Esophagus muscularis mucosa (tissue), 4 donors: ENCODE measurements at regions not wholly inside any gene's neighbourhood (a gene's known extent, or its start where the extent isn't known, plus 50 kb on each side); places are given as distances from the start of the nearest gene placed in this dataset.
A peak's percentile ranks its signal among the peaks of the same experiment; 100 is the strongest.

Source experiments
- DNase-seq: peaks from one replicate; pipeline ENCODE4 v3.0.0-alpha.2; 2017; ENCODE audit errors: extremely low spot score
- H3K27ac ChIP-seq, 4 donors: fragments of 200-600 bp; sonication (generic); replicated peaks in 1 of 4; 1 replicate in 3 of 4; 2 replicates in 1 of 4; pipeline ENCODE4 v1.5.1; 2016 to 2019; ENCODE audit warnings: mild to moderate bottlenecking in 1 of 4
- H3K27me3 ChIP-seq, 4 donors: fragments of 200-600 bp; sonication (generic); one replicate each; pipeline versions ENCODE4 v1.5.1 to v1.6.0; 2016 to 2019
- H3K36me3 ChIP-seq, 4 donors: fragments of 200-600 bp; sonication (generic); one replicate each; pipeline ENCODE4 v1.5.1; 2016 to 2019
- H3K4me1 ChIP-seq, 4 donors: fragments of 200-600 bp; sonication (generic); one replicate each; pipeline ENCODE4 v1.5.1; 2016 to 2019
- H3K4me3 ChIP-seq, 4 donors: fragments of 200-600 bp; sonication (generic); 1 replicate in 2 of 4; 2 replicates in 2 of 4; pipeline ENCODE4 v1.5.1; 2016 to 2019; ENCODE audit warnings: mild to moderate bottlenecking in 4 of 4, moderate library complexity in 1 of 4
- H3K9me3 ChIP-seq, 4 donors: fragments of 200-600 bp; sonication (generic); 1 replicate in 3 of 4; 2 replicates in 1 of 4; pipeline ENCODE4 v1.5.1; 2016 to 2019
- CTCF ChIP-seq, 3 experiments: fragments of 200-600 bp in 2 of 3; fragments of 450-650 bp in 1 of 3; sonication (generic) in 2 of 3; IDR thresholded peaks; one replicate each; pipeline ENCODE4 v1.5.1; 2017 to 2019; ENCODE audit warnings: antibody characterized with exemption in 3 of 3, mild to moderate bottlenecking in 2 of 3, moderate library complexity in 1 of 3
- EP300 ChIP-seq: sonication (generic); formaldehyde crosslinking; IDR thresholded peaks from one replicate; pipeline ENCODE4 v1.6.1; 2017; ENCODE audit warnings: antibody characterized with exemption
- POLR2A ChIP-seq: fragments of 450-650 bp; IDR thresholded peaks from one replicate; pipeline ENCODE4 v1.6.1; 2017; ENCODE audit warnings: antibody characterized with exemption, moderate library complexity, mild to moderate bottlenecking, low read depth
- POLR2AphosphoS5 ChIP-seq, 2 donors: sonication (generic); formaldehyde crosslinking; IDR thresholded peaks; one replicate each; pipeline ENCODE4 v1.6.1; 2017; ENCODE audit warnings: antibody characterized with exemption in 2 of 2
- WGBS: methylation state at CpG from one replicate; pipeline ENCODE4 v1.1.5; 2018; 5-methylcytosine and 5-hydroxymethylcytosine counted together
- intact Hi-C: fragments of 100-400 bp; cut with DNase I; formaldehyde crosslinking; loops from one replicate; pipeline ENCODE4 v1.15.1; 2023

- intact Hi-C loops, result loop anchor here (5.0 kb wide), 1 partner anchor 532 kb away; no protein-coding TSS in a partner anchor
- 76% methylated on average over 17 of the region's 17 CpGs for WGBS
- no peak for DNase-seq
- Histone ChIP-seq H3K4me3 (no peak overlapping the region), H3K4me1 (peaks cover 9 to 23% (median 19%) of the 10 kb centered on the region in 4 donors), H3K27ac (no peak overlapping the region), H3K36me3 (no peaks in the 10 kb centered on the region), H3K9me3 (no peaks in the 10 kb centered on the region), H3K27me3 (peaks cover 5 to 91% (median 19%) of the 10 kb centered on the region in 4 donors)
- TF ChIP-seq POLR2AphosphoS5 (IDR thresholded peaks at IDR 0.05) (no peak), EP300 (no peak), CTCF (IDR thresholded peaks at IDR 0.05) (no peak), POLR2A (no peak)
Measured at GRCh38 chr20:59399426-59400099, 99.2 kb downstream of the EDN3 start.

- Histone ChIP-seq H3K36me3 (no peaks in the 10 kb centered on the region), H3K27ac (no peak overlapping the region), H3K4me1 (peaks cover 9 to 23% (median 19%) of the 10 kb centered on the region in 4 donors), H3K27me3 (peaks cover 5 to 92% (median 24%) of the 10 kb centered on the region in 4 donors), H3K4me3 (no peak overlapping the region), H3K9me3 (no peaks in the 10 kb centered on the region)
- no peak for DNase-seq
- TF ChIP-seq POLR2AphosphoS5 (IDR thresholded peaks at IDR 0.05) (no peak), EP300 (no peak), CTCF (IDR thresholded peaks at IDR 0.05) (no peak), POLR2A (no peak)
- WGBS, result 49% methylated on average over 9 of the region's 9 CpGs
- intact Hi-C loops, result loop anchor here (5.0 kb wide), 1 partner anchor 533 kb away; no protein-coding TSS in a partner anchor
Measured at GRCh38 chr20:59400708-59401107, 100.3 kb downstream of the EDN3 start.

GRCh38 chr20:59402681-59403080, 102.3 kb downstream of the EDN3 start:
- Histone ChIP-seq H3K27me3 (peaks cover 5 to 92% (median 26%) of the 10 kb centered on the region in 4 donors), H3K9me3 (no peaks in the 10 kb centered on the region), H3K4me1 (peaks cover 9 to 23% (median 19%) of the 10 kb centered on the region in 4 donors), H3K27ac (no peak overlapping the region), H3K4me3 (no peak overlapping the region), H3K36me3 (no peaks in the 10 kb centered on the region)
- no peak for TF ChIP-seq POLR2A
- TF ChIP-seq POLR2AphosphoS5 (IDR thresholded peaks at IDR 0.05), result no peak
- no peak for TF ChIP-seq CTCF (IDR thresholded peaks at IDR 0.05)
- no peak for TF ChIP-seq EP300
- no peak for DNase-seq
- WGBS, result 10% methylated on average over 9 of the region's 9 CpGs
- intact Hi-C loops, result loop anchor here (5.0 kb wide), 1 partner anchor 535 kb away; no protein-coding TSS in a partner anchor

GRCh38 chr20:59403261-59403961, 103.0 kb downstream of the EDN3 start:
- no peaks in the 10 kb centered on the region for H3K9me3 ChIP-seq
- WGBS, result 12% methylated on average over 23 of the region's 46 CpGs
- DNase-seq, result no peak
- peaks cover 9 to 23% (median 19%) of the 10 kb centered on the region in 4 donors for H3K4me1 ChIP-seq
- H3K36me3 ChIP-seq, result no peaks in the 10 kb centered on the region
- no peak overlapping the region for H3K27ac ChIP-seq
- H3K27me3 ChIP-seq, result peaks cover 5 to 92% (median 26%) of the 10 kb centered on the region in 4 donors
- intact Hi-C loops, result loop anchor here (5.0 kb wide), 1 partner anchor 536 kb away; no protein-coding TSS in a partner anchor
- peak overlapping the region in 2 of 4 donors; percentile 23 to 38 for H3K4me3 ChIP-seq
- TF ChIP-seq POLR2A, result no peak
- TF ChIP-seq CTCF (IDR thresholded peaks at IDR 0.05), result peak; percentile 74 to 90 (median 87)
